Nephron progenitor cell (in vitro differentiated cells): ENCODE measurements at regions not wholly inside any gene's neighbourhood (a gene's known extent, or its start where the extent isn't known, plus 50 kb on each side); places are given as distances from the start of the nearest gene placed in this dataset.

ENCODE experiments used
- DNase-seq: peaks from one replicate; pipeline ENCODE4 v3.0.0; 2021
- H3K27ac Mint-ChIP-seq: 2 replicates; pipeline ENCODE4 v1.8.0; 2021; ENCODE audit warnings: mild to moderate bottlenecking, moderate library complexity, mixed read lengths
- H3K27me3 Mint-ChIP-seq: 2 replicates; pipeline ENCODE4 v1.8.0; 2021; ENCODE audit warnings: mild to moderate bottlenecking, low read depth, mixed read lengths; ENCODE audit not compliant: poor library complexity
- H3K36me3 Mint-ChIP-seq: 2 replicates; pipeline ENCODE4 v1.8.0; 2021; ENCODE audit warnings: low read depth, mixed read lengths
- H3K4me1 Mint-ChIP-seq: 2 replicates; pipeline ENCODE4 v1.8.0; 2021; ENCODE audit warnings: mixed read lengths
- H3K4me3 Mint-ChIP-seq: 2 replicates; pipeline ENCODE4 v1.8.0; 2021; ENCODE audit warnings: mild to moderate bottlenecking, moderate library complexity, mixed read lengths
- H3K9me3 Mint-ChIP-seq: 2 replicates; pipeline ENCODE4 v1.8.0; 2021; ENCODE audit warnings: mild to moderate bottlenecking, moderate library complexity, mixed read lengths
- CTCF ChIP-seq: fragments of 200-600 bp; sonication (generic); IDR thresholded peaks from 2 replicates; pipeline ENCODE4 v1.5.0; 2021; ENCODE audit warnings: antibody characterized with exemption

GRCh38 chr1:232112076-232112475 lies 485.5 kb downstream of the DISC1 start:
- no peak for TF ChIP-seq CTCF
- Mint-ChIP-seq H3K27me3 (no peaks in the 10 kb centered on the region), H3K9me3 (no peaks in the 10 kb centered on the region), H3K4me3 (no peak overlapping the region), H3K4me1 (peaks cover 35% of the 10 kb centered on the region), H3K27ac (no peak overlapping the region), H3K36me3 (no peaks in the 10 kb centered on the region)
- DNase-seq, result no peak

GRCh38 chr1:232111611-232112010 lies 485.0 kb downstream of the DISC1 start:
- DNase-seq, result no peak
- no peak overlapping the region for H3K27ac Mint-ChIP-seq
- peaks cover 35% of the 10 kb centered on the region for H3K4me1 Mint-ChIP-seq
- no peaks in the 10 kb centered on the region for H3K27me3 Mint-ChIP-seq
- no peak overlapping the region for H3K4me3 Mint-ChIP-seq
- no peaks in the 10 kb centered on the region for H3K36me3 Mint-ChIP-seq
- no peak for TF ChIP-seq CTCF
- no peaks in the 10 kb centered on the region for H3K9me3 Mint-ChIP-seq

GRCh38 chr1:232110281-232111090 lies 483.9 kb downstream of the DISC1 start:
- Mint-ChIP-seq H3K36me3 (no peaks in the 10 kb centered on the region), H3K27ac (peak overlapping the region; percentile 87), H3K9me3 (no peaks in the 10 kb centered on the region), H3K27me3 (no peaks in the 10 kb centered on the region), H3K4me3 (no peak overlapping the region), H3K4me1 (peaks cover 43% of the 10 kb centered on the region)
- peak; percentile 27 for DNase-seq
- no peak for TF ChIP-seq CTCF

- Mint-ChIP-seq H3K27me3 (no peaks in the 10 kb centered on the region), H3K4me3 (no peak overlapping the region), H3K36me3 (no peaks in the 10 kb centered on the region), H3K4me1 (peaks cover 47% of the 10 kb centered on the region), H3K27ac (no peak overlapping the region), H3K9me3 (no peaks in the 10 kb centered on the region)
- DNase-seq, result no peak
- TF ChIP-seq CTCF, result no peak
These were observed 482.8 kb downstream of the DISC1 start for GRCh38 chr1:232109391-232109790.

GRCh38 chr1:232108598-232108997 lies 482.0 kb downstream of the DISC1 start:
- no peak overlapping the region for H3K4me3 Mint-ChIP-seq
- peaks cover 47% of the 10 kb centered on the region for H3K4me1 Mint-ChIP-seq
- H3K27ac Mint-ChIP-seq, result no peak overlapping the region
- H3K9me3 Mint-ChIP-seq, result no peaks in the 10 kb centered on the region
- DNase-seq, result no peak
- H3K36me3 Mint-ChIP-seq, result no peaks in the 10 kb centered on the region
- no peak for TF ChIP-seq CTCF
- H3K27me3 Mint-ChIP-seq, result no peaks in the 10 kb centered on the region

- DNase-seq, result no peak
- H3K4me1 Mint-ChIP-seq, result peaks cover 40% of the 10 kb centered on the region
- H3K4me3 Mint-ChIP-seq, result no peak overlapping the region
- no peaks in the 10 kb centered on the region for H3K36me3 Mint-ChIP-seq
- H3K27ac Mint-ChIP-seq, result no peak overlapping the region
- TF ChIP-seq CTCF, result no peak
- H3K9me3 Mint-ChIP-seq, result peaks cover 1% of the 10 kb centered on the region
- no peaks in the 10 kb centered on the region for H3K27me3 Mint-ChIP-seq
These were observed 479.8 kb downstream of the DISC1 start for GRCh38 chr1:232106415-232106814.
